GM12872 (cell line): ENCODE measurements at regions not wholly inside any gene's neighbourhood (a gene's known extent, or its start where the extent isn't known, plus 50 kb on each side); places are given as distances from the start of the nearest gene placed in this dataset.

ENCODE experiments used
- CTCF ChIP-seq: IDR thresholded peaks from 3 replicates; pipeline ENCODE4 v1.5.1; 2011; ENCODE audit warnings: low read depth, mild to moderate bottlenecking, low read length, moderate library complexity; ENCODE audit not compliant: insufficient read depth

DNA sequence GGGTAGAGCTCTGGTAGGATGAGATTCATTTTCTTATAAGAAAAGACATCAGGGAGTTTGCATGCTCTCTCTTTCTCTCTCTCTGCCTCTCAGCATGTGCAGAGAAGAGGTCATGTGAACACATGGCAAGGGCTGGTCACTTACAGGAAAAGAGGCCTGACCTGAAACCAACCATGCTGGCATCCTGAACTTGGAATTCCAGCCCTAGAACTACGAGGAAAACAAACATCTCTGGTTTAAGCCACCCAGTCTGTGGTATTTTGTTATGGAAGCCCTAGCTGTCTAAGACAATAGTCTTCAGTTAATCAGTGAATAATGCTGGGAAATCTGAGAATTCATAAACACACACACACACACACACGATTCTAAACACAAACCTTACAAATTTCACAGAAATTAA is 1104.2 kb upstream of the LRRN3 start:
- TF ChIP-seq CTCF = no peak

GRCh38 chr7:109996411-109996810 is 1094.5 kb upstream of the LRRN3 start:
- TF ChIP-seq CTCF = no peak

DNA sequence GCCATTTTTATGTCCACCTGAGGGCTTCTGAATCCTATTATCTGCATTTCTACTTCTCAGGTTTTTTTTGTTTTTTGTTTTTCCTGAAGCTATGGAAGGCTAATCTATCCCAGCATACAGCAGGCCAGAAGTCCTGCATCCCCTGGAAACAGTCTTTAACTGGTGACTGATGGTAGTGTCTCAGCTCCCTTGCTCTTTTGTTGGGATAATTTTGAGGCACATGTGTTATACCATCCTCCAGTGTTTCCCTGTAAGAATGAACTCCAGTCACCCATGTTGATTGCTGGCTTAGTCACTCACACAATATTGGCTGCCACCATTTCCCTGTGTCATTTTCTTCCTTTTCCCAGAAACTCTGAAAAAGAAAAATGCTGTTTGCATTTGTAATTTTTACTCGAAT is 1094.0 kb upstream of the LRRN3 start:
- no peak for TF ChIP-seq CTCF

DNA sequence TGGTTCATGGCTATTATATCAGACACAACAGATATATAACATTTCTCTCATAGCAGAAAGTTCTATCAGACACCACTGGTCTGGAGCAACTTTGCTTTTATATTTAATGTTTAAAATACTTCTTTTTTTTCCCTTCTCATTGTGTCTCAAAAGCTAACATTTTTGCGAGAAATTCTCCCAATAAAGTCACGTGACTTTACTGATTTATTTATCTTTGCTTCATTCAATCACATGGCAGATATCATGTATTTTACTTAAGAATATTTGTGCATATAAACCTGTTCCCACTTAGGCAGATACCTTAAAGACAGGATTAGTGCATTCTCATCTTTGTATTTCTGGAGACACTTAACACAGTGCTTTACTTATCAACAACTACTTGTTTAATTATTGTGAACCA is 1093.1 kb upstream of the LRRN3 start:
- TF ChIP-seq CTCF = no peak

- no peak for TF ChIP-seq CTCF
Measured at GRCh38 chr7:110001254-110001938, 1089.5 kb upstream of the LRRN3 start.

DNA sequence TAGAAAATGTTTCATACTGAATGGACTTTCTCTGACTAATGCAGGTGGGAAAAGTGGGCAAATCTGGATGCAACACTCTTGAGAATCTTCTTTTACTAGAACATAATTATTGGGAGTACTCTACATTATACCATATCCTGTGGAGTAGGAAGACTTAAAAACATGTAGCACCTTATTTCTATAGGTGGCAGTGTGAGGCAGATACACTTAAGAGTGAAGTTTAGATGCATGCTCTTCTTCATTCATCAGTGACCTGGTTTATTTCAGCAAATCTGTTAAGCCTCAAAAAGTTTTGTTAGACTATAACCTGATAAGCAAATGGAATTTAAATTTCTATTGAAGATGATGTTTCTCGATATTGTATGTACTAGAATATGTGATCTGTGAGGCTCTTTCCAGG is 1087.1 kb upstream of the LRRN3 start:
- no peak for TF ChIP-seq CTCF

GRCh38 chr7:110007320-110008063 is 1083.4 kb upstream of the LRRN3 start:
- TF ChIP-seq CTCF = no peak
